ENCODE measurements at regions not wholly inside any gene's neighbourhood (a gene's known extent, or its start where the extent isn't known, plus 50 kb on each side); places are given as distances from the start of the nearest gene placed in this dataset.
"Not testable (repeated sequence)": the region's sequence is repeated elsewhere in the genome, so short reads cannot be mapped to it uniquely, and the experiment has no call there.

GRCh38 chr9:105114318-105114717, 130.1 kb upstream of the SLC44A1 start:
- no peaks in the 10 kb centered on the region for H3K27me3 ChIP-seq (ENCODE audit: control insufficient read depth, insufficient read depth, low read length)
- H3K4me3 ChIP-seq (ENCODE audit: low read depth, low read length) = no peak overlapping the region
- no peaks in the 10 kb centered on the region for H3K36me3 ChIP-seq (ENCODE audit: control insufficient read depth, insufficient read depth, low read length)
- no peaks in the 10 kb centered on the region for H3K9me3 ChIP-seq (ENCODE audit: control insufficient read depth, insufficient read depth, low read length)
- peaks cover 8% of the 10 kb centered on the region; the same call in 1 of the 2 replicates for H3K4me1 ChIP-seq (ENCODE audit: control insufficient read depth, insufficient read depth, low read length)
- H3K9ac ChIP-seq (ENCODE audit: low read depth, low read length) = no peak overlapping the region
- H3K27ac ChIP-seq (ENCODE audit: low read depth, low read length) = no peak overlapping the region

- no peaks in the 10 kb centered on the region for H3K27me3 ChIP-seq (ENCODE audit: control insufficient read depth, insufficient read depth, low read length)
- H3K27ac ChIP-seq (ENCODE audit: low read depth, low read length) = no peak overlapping the region
- H3K4me1 ChIP-seq (ENCODE audit: control insufficient read depth, insufficient read depth, low read length) = peaks cover 8% of the 10 kb centered on the region; the same call in 1 of the 2 replicates
- H3K9me3 ChIP-seq (ENCODE audit: control insufficient read depth, insufficient read depth, low read length) = no peaks in the 10 kb centered on the region
- H3K4me3 ChIP-seq (ENCODE audit: low read depth, low read length) = no peak overlapping the region
- H3K36me3 ChIP-seq (ENCODE audit: control insufficient read depth, insufficient read depth, low read length) = no peaks in the 10 kb centered on the region
- no peak overlapping the region for H3K9ac ChIP-seq (ENCODE audit: low read depth, low read length)
These were observed 129.3 kb upstream of the SLC44A1 start for GRCh38 chr9:105114964-105115728.

GRCh38 chr9:105116052-105116868, 128.2 kb upstream of the SLC44A1 start:
- Histone ChIP-seq H3K9me3 (ENCODE audit: control insufficient read depth, insufficient read depth, low read length) (no peaks in the 10 kb centered on the region), H3K9ac (ENCODE audit: low read depth, low read length) (no peak overlapping the region), H3K36me3 (ENCODE audit: control insufficient read depth, insufficient read depth, low read length) (no peaks in the 10 kb centered on the region)

GRCh38 chr9:105117234-105117633, 127.2 kb upstream of the SLC44A1 start:
- Histone ChIP-seq H3K36me3 (ENCODE audit: control insufficient read depth, insufficient read depth, low read length) (no peaks in the 10 kb centered on the region), H3K9me3 (ENCODE audit: control insufficient read depth, insufficient read depth, low read length) (no peaks in the 10 kb centered on the region), H3K27me3 (ENCODE audit: control insufficient read depth, insufficient read depth, low read length) (no peaks in the 10 kb centered on the region), H3K9ac (ENCODE audit: low read depth, low read length) (no peak overlapping the region), H3K4me3 (ENCODE audit: low read depth, low read length) (no peak overlapping the region), H3K27ac (ENCODE audit: low read depth, low read length) (no peak overlapping the region), H3K4me1 (ENCODE audit: control insufficient read depth, insufficient read depth, low read length) (peaks cover 8% of the 10 kb centered on the region; the same call in 1 of the 2 replicates)

More at GRCh38 chr9:105116052-105116868, 128.2 kb upstream of the SLC44A1 start:
- H3K27me3 ChIP-seq (ENCODE audit: control insufficient read depth, insufficient read depth, low read length) = no peaks in the 10 kb centered on the region
- peaks cover 8% of the 10 kb centered on the region; the same call in 1 of the 2 replicates for H3K4me1 ChIP-seq (ENCODE audit: control insufficient read depth, insufficient read depth, low read length)
- H3K27ac ChIP-seq (ENCODE audit: low read depth, low read length) = peak overlapping the region; percentile 51
- H3K4me3 ChIP-seq (ENCODE audit: low read depth, low read length) = no peak overlapping the region

- H3K27ac ChIP-seq (ENCODE audit: low read depth, low read length) = no peak overlapping the region
- H3K4me1 ChIP-seq (ENCODE audit: control insufficient read depth, insufficient read depth, low read length) = peaks cover 8% of the 10 kb centered on the region; the same call in 1 of the 2 replicates
- no peaks in the 10 kb centered on the region for H3K36me3 ChIP-seq (ENCODE audit: control insufficient read depth, insufficient read depth, low read length)
- no peaks in the 10 kb centered on the region for H3K9me3 ChIP-seq (ENCODE audit: control insufficient read depth, insufficient read depth, low read length)
- H3K4me3 ChIP-seq (ENCODE audit: low read depth, low read length) = no peak overlapping the region
- H3K9ac ChIP-seq (ENCODE audit: low read depth, low read length) = no peak overlapping the region
- H3K27me3 ChIP-seq (ENCODE audit: control insufficient read depth, insufficient read depth, low read length) = no peaks in the 10 kb centered on the region
These were observed 125.8 kb upstream of the SLC44A1 start for GRCh38 chr9:105118636-105119035.

- Histone ChIP-seq H3K36me3 (ENCODE audit: control insufficient read depth, insufficient read depth, low read length) (no peaks in the 10 kb centered on the region), H3K4me1 (ENCODE audit: control insufficient read depth, insufficient read depth, low read length) (peaks cover 8% of the 10 kb centered on the region; the same call in 1 of the 2 replicates), H3K9ac (ENCODE audit: low read depth, low read length) (no peak overlapping the region), H3K4me3 (ENCODE audit: low read depth, low read length) (no peak overlapping the region), H3K27me3 (ENCODE audit: control insufficient read depth, insufficient read depth, low read length) (no peaks in the 10 kb centered on the region), H3K27ac (ENCODE audit: low read depth, low read length) (no peak overlapping the region), H3K9me3 (ENCODE audit: control insufficient read depth, insufficient read depth, low read length) (no peaks in the 10 kb centered on the region)
These were observed 125.3 kb upstream of the SLC44A1 start for GRCh38 chr9:105119156-105119555.

GRCh38 chr9:105121861-105122430, 122.5 kb upstream of the SLC44A1 start:
- Histone ChIP-seq H3K27ac (ENCODE audit: low read depth, low read length) (no peak overlapping the region), H3K27me3 (ENCODE audit: control insufficient read depth, insufficient read depth, low read length) (no peaks in the 10 kb centered on the region), H3K4me3 (ENCODE audit: low read depth, low read length) (no peak overlapping the region), H3K4me1 (ENCODE audit: control insufficient read depth, insufficient read depth, low read length) (no peaks in the 10 kb centered on the region), H3K9me3 (ENCODE audit: control insufficient read depth, insufficient read depth, low read length) (no peaks in the 10 kb centered on the region), H3K9ac (ENCODE audit: low read depth, low read length) (no peak overlapping the region), H3K36me3 (ENCODE audit: control insufficient read depth, insufficient read depth, low read length) (no peaks in the 10 kb centered on the region)

GRCh38 chr9:105124598-105124997, 119.9 kb upstream of the SLC44A1 start:
- H3K4me3 ChIP-seq (ENCODE audit: low read depth, low read length); H3K36me3 ChIP-seq (ENCODE audit: control insufficient read depth, insufficient read depth, low read length); H3K27me3 ChIP-seq (ENCODE audit: control insufficient read depth, insufficient read depth, low read length); H3K9me3 ChIP-seq (ENCODE audit: control insufficient read depth, insufficient read depth, low read length); H3K4me1 ChIP-seq (ENCODE audit: control insufficient read depth, insufficient read depth, low read length); H3K9ac ChIP-seq (ENCODE audit: low read depth, low read length); H3K27ac ChIP-seq (ENCODE audit: low read depth, low read length): not testable (repeated sequence)

- no peak overlapping the region for H3K4me3 ChIP-seq (ENCODE audit: low read depth, low read length)
- no peak overlapping the region for H3K9ac ChIP-seq (ENCODE audit: low read depth, low read length)
- H3K27ac ChIP-seq (ENCODE audit: low read depth, low read length) = no peak overlapping the region
- no peaks in the 10 kb centered on the region for H3K36me3 ChIP-seq (ENCODE audit: control insufficient read depth, insufficient read depth, low read length)
- H3K9me3 ChIP-seq (ENCODE audit: control insufficient read depth, insufficient read depth, low read length) = no peaks in the 10 kb centered on the region
- H3K27me3 ChIP-seq (ENCODE audit: control insufficient read depth, insufficient read depth, low read length) = no peaks in the 10 kb centered on the region
- peaks cover 5% of the 10 kb centered on the region; the same call in 1 of the 2 replicates for H3K4me1 ChIP-seq (ENCODE audit: control insufficient read depth, insufficient read depth, low read length)
These were observed 118.2 kb upstream of the SLC44A1 start for GRCh38 chr9:105126226-105126625.

- no peak overlapping the region for H3K27ac ChIP-seq (ENCODE audit: low read depth, low read length)
- H3K9ac ChIP-seq (ENCODE audit: low read depth, low read length) = no peak overlapping the region
- no peaks in the 10 kb centered on the region for H3K36me3 ChIP-seq (ENCODE audit: control insufficient read depth, insufficient read depth, low read length)
- H3K4me1 ChIP-seq (ENCODE audit: control insufficient read depth, insufficient read depth, low read length) = peaks cover 5% of the 10 kb centered on the region; the same call in 1 of the 2 replicates
- H3K4me3 ChIP-seq (ENCODE audit: low read depth, low read length) = no peak overlapping the region
- H3K9me3 ChIP-seq (ENCODE audit: control insufficient read depth, insufficient read depth, low read length) = no peaks in the 10 kb centered on the region
- H3K27me3 ChIP-seq (ENCODE audit: control insufficient read depth, insufficient read depth, low read length) = no peaks in the 10 kb centered on the region
These were observed 116.6 kb upstream of the SLC44A1 start for GRCh38 chr9:105127863-105128220.
